Kidney (tissue), 13 donors: ENCODE measurements at regions not wholly inside any gene's neighbourhood (a gene's known extent, or its start where the extent isn't known, plus 50 kb on each side); places are given as distances from the start of the nearest gene placed in this dataset.

ENCODE experiments used
- DNase-seq, 5 donors: peaks; one replicate each; pipeline ENCODE4 v3.0.0-alpha.2; 2013 to 2020
- FAIRE-seq: peaks from 2 replicates; lab custom pipeline; 2012; peaks lifted over from hg19 to GRCh38; lab: Jason Lieb, UNC
- H3K27ac ChIP-seq, 2 donors: one replicate each; pipeline ENCODE4 v1.7.0; 2013; ENCODE audit warnings: low read depth in 2 of 2, low read length in 2 of 2, inconsistent platforms in 1 of 2
- H3K27me3 ChIP-seq: one replicate; pipeline ENCODE4 v1.7.1; 2013; ENCODE audit warnings: low read length, inconsistent platforms; ENCODE audit not compliant: control insufficient read depth, insufficient read depth
- H3K36me3 ChIP-seq, 3 donors: one replicate each; pipeline versions ENCODE4 v1.7.0 to v1.7.1; 2013; ENCODE audit warnings: low read length in 3 of 3, control low read depth in 1 of 3, inconsistent platforms in 1 of 3; ENCODE audit not compliant: insufficient read depth in 3 of 3, control insufficient read depth in 2 of 3
- H3K4me1 ChIP-seq, 3 donors: one replicate each; pipeline versions ENCODE4 v1.7.0 to v1.7.1; 2013; ENCODE audit warnings: low read length in 3 of 3, inconsistent platforms in 1 of 3, low read depth in 1 of 3; ENCODE audit not compliant: control insufficient read depth in 2 of 3, insufficient read depth in 2 of 3
- H3K4me3 ChIP-seq, 3 donors: one replicate each; pipeline versions ENCODE4 v1.7.0 to v1.8.1; 2013; ENCODE audit warnings: low read length in 3 of 3, control low read depth in 1 of 3, inconsistent platforms in 1 of 3
- H3K9ac ChIP-seq, 3 donors: one replicate each; pipeline versions ENCODE4 v1.7.0 to v1.7.1; 2013; ENCODE audit warnings: low read length in 3 of 3, control low read depth in 1 of 3, inconsistent platforms in 1 of 3
- H3K9me3 ChIP-seq, 3 donors: one replicate each; pipeline versions ENCODE4 v1.7.0 to v1.7.1; 2013; ENCODE audit warnings: low read length in 3 of 3, control low read depth in 1 of 3, inconsistent platforms in 1 of 3; ENCODE audit not compliant: control insufficient read depth in 2 of 3, insufficient read depth in 1 of 3
- intact Hi-C: fragments of 100-400 bp; cut with DNase I; formaldehyde crosslinking; loops from one replicate; pipeline ENCODE4 v1.11.1; 2022
- TF ChIP-seq, protein P1 (sequence below): IDR thresholded peaks from 3 replicates; pipeline ENCODE4 v1.5.1; 2012; ENCODE audit warnings: mild to moderate bottlenecking, moderate library complexity, borderline replicate concordance; ENCODE audit not compliant: insufficient read depth; ENCODE audit errors: extremely low read depth
- donor health status: control.
- donor health status: control.
- donor health status: control.
- donor health status: control.
- donor health status: control.
- donor health status: DM: yes; HTN: yes; CAD: no.
- donor health status: Normal renal cell carcinoma (clear cell type).

GRCh38 chr10:110409488-110409887 is 88.2 kb upstream of the DUSP5 start:
- H3K4me3 ChIP-seq: no peak overlapping the region
- no peaks in the 10 kb centered on the region for H3K4me1 ChIP-seq
- no peaks in the 10 kb centered on the region for H3K9me3 ChIP-seq
- intact Hi-C loops: no loop called here
- no peaks in the 10 kb centered on the region for H3K36me3 ChIP-seq
- H3K9ac ChIP-seq: no peak overlapping the region
- no peak for DNase-seq
- H3K27me3 ChIP-seq: no peaks in the 10 kb centered on the region
- H3K27ac ChIP-seq: no peak overlapping the region
- no peak for FAIRE-seq
- TF ChIP-seq, protein P1, sequence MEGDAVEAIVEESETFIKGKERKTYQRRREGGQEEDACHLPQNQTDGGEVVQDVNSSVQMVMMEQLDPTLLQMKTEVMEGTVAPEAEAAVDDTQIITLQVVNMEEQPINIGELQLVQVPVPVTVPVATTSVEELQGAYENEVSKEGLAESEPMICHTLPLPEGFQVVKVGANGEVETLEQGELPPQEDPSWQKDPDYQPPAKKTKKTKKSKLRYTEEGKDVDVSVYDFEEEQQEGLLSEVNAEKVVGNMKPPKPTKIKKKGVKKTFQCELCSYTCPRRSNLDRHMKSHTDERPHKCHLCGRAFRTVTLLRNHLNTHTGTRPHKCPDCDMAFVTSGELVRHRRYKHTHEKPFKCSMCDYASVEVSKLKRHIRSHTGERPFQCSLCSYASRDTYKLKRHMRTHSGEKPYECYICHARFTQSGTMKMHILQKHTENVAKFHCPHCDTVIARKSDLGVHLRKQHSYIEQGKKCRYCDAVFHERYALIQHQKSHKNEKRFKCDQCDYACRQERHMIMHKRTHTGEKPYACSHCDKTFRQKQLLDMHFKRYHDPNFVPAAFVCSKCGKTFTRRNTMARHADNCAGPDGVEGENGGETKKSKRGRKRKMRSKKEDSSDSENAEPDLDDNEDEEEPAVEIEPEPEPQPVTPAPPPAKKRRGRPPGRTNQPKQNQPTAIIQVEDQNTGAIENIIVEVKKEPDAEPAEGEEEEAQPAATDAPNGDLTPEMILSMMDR: no peak

GRCh38 chr10:110409926-110410325 is 87.8 kb upstream of the DUSP5 start:
- Histone ChIP-seq H3K9me3 (no peaks in the 10 kb centered on the region), H3K9ac (no peak overlapping the region), H3K4me1 (no peaks in the 10 kb centered on the region), H3K36me3 (no peaks in the 10 kb centered on the region), H3K4me3 (no peak overlapping the region), H3K27me3 (no peaks in the 10 kb centered on the region), H3K27ac (no peak overlapping the region)
- FAIRE-seq (no peak), DNase-seq (no peak)
- intact Hi-C loops: no loop called here
- TF ChIP-seq, protein P1: no peak

DNA sequence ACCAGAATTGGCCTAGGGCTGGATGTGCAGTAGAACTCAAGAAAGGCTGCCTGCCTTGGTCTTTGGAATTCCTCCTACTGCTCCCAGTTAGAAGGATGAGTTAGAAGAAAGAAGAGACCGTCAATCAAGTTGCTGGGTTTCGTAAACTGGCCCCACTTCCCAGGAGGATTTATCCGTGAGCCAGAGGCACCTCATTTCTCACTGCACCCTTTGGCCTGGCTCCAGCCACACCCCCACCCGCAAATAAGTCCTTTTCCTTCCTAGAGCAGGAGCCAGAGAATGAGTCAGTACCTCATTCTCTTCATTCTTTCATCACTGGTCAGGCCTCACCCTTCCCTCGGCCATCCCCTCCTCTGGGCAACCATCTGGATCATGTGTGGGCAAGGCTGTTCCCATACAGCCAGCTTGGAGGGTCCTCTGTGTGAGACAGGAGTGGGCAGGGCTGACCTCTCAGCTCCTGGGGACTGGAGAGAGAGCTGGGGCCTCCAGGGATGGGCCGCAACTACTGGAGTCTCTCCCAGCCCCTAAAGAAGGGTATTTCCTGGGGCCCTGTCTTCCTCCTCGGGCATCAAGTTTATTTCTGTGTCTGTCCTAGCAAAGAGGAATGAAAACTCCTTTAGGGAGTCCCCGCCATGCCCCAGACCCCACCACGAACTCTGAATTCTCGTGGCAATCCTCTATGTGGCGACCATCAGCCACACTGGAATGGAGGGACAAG is 87.2 kb upstream of the DUSP5 start:
- no peak overlapping the region for H3K4me3 ChIP-seq
- H3K27me3 ChIP-seq: no peaks in the 10 kb centered on the region
- H3K9ac ChIP-seq: no peak overlapping the region
- no peaks in the 10 kb centered on the region for H3K9me3 ChIP-seq
- no peak overlapping the region for H3K27ac ChIP-seq
- TF ChIP-seq, protein P1: no peak
- DNase-seq (peak in 1 of 5 donors; percentile 93), FAIRE-seq (no peak)
- intact Hi-C loops: no loop called here
- no peaks in the 10 kb centered on the region for H3K36me3 ChIP-seq
- no peaks in the 10 kb centered on the region for H3K4me1 ChIP-seq

GRCh38 chr10:110411047-110411410 is 86.7 kb upstream of the DUSP5 start:
- H3K36me3 ChIP-seq: no peaks in the 10 kb centered on the region
- H3K27ac ChIP-seq: no peak overlapping the region
- H3K4me3 ChIP-seq: no peak overlapping the region
- FAIRE-seq (no peak), DNase-seq (peak in 1 of 5 donors; percentile 81)
- TF ChIP-seq, protein P1: no peak
- intact Hi-C loops: no loop called here
- H3K4me1 ChIP-seq: no peaks in the 10 kb centered on the region
- no peaks in the 10 kb centered on the region for H3K9me3 ChIP-seq
- H3K9ac ChIP-seq: no peak overlapping the region
- H3K27me3 ChIP-seq: no peaks in the 10 kb centered on the region
